Right ventricle myocardium superior (tissue), 1 donor: ENCODE measurements at regions not wholly inside any gene's neighbourhood (a gene's known extent, or its start where the extent isn't known, plus 50 kb on each side); places are given as distances from the start of the nearest gene placed in this dataset.
"Not testable (repeated sequence)": the region's sequence is repeated elsewhere in the genome, so short reads cannot be mapped to it uniquely, and the experiment has no call there.

ENCODE experiments used
- ATAC-seq: fragments of 200-7000 bp; cut with Tn5 transposase; one replicate; pipeline ENCODE4 v1.9.1; 2020; ENCODE audit warnings: mild to moderate bottlenecking; ENCODE audit not compliant: poor library complexity
- DNase-seq: peaks from one replicate; pipeline ENCODE4 v3.0.0-alpha.2; 2020
- intact Hi-C: fragments of 100-400 bp; cut with DNase I; formaldehyde crosslinking; loops from one replicate; pipeline ENCODE4 v1.11.2; 2022
- donor health status: DM: no; HTN: yes; CAD: no; lungs with severe emphysema.

DNA sequence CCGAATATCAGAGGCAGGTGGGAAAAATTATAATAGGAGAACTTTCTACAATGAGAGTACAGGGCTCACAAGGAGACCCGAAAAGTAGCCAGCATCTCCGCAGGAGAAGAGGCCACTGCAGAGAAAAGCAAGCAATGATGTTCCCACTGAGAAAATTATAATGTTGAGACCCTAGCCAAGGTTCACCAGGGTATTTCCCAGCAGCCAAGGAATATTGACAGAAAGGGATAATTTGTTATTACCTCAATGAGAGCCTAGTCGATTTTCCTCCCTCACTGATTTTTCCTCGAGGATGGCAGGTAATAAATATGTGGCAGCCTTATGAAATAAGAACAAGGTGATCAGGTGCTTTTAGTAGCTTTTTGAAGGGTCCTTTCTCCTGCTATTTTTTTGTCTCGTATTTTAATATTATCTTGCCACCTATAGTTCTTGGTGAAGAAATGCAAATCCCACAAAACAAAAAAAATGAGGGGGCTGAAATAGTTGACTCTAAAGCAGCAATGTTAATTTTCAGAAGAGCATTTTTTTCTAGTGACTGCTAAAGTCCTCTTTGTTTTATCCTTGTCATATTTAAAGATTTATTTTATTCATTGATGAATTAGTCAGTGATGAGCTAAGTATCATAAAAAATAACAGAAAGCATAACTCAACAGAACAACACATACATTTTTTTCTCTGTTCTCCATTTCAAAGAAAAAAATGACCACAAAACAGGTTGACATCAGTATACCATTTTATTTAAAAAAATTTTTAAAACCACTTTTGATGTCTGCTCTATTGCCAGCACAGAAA, 215.4 kb downstream of the KCNE4 start:
- DNase-seq = no peak
- intact Hi-C loops = no loop called here
- ATAC-seq = no peak

DNA sequence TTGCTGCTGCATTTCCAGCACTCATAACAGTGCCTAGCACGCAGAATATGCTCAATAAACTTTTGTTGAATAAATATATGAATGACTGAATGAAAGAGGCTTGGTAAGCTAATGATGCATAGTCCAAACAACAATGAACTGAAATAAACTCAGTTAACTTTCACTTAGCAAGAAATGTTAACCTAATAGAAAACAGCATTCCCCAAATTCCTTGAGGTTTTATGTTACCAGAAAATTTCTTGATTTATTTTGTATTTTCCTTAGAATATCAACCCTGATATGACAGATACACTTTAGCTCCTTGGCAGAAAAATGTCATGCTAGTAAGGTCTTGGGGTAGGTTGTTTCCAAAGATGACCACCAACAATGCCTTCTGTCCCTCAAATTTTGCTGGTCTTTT, 217.4 kb downstream of the KCNE4 start:
- intact Hi-C loops = no loop called here
- ATAC-seq (no peak), DNase-seq (no peak)

DNA sequence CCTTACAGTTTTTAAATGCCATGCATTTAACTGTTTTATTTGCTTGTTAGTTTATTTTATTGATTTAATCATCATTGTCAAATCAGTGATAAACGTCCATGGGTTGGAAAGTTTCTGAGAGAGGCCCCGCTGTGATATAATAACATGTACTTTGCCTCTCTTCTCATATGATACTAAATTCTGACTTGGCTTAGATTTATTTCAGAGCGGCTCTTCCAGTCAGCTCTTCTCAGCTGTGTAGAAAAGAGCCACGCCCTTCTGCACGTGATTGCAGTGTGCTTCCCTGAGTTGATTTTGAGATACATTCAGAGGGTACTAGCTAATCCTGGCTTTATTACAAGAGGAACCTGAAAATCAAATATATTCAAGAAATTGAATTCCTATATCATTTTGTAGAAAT, 218.6 kb downstream of the KCNE4 start:
- no peak for ATAC-seq
- no peak for DNase-seq
- intact Hi-C loops = no loop called here

DNA sequence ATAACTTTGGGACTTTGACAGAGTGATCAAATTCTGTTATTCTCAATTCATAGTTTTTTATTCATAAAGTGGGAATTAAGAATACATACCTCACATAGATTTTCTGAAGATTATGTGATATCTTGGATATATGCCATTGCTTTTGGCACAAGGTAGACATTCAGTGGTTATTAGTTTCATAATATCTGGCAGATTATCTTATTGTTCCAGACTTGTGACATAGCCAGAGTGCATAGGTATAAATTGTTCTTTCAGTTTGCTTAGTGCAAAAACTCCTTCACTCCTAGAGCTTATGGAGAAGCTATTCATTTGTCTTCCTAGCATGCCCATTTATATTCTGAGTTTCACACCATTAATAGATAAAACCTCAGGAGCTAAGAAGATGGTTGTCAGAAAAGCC, 222.0 kb downstream of the KCNE4 start:
- DNase-seq (no peak), ATAC-seq (no peak)
- intact Hi-C loops = no loop called here

DNA sequence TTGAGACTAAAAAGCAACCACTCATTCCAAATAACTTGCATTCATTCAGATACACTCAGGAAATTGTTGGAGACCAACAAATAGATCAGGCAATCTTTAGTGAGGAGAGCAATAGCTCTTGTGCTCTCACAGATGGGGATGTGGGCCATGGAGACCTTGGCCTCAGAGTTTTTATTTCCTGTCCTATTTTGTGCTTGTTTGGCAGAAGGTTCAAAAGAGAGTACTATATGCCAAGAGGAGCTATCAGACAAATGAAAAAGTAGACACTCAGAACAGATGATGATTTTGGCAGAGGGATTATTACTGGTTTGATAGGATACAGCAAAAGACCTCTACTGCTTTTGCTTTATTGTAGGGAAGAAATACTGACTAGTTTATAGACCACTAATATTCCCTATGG, 230.2 kb downstream of the KCNE4 start:
- ATAC-seq (no peak), DNase-seq (no peak)
- intact Hi-C loops = no loop called here

DNA sequence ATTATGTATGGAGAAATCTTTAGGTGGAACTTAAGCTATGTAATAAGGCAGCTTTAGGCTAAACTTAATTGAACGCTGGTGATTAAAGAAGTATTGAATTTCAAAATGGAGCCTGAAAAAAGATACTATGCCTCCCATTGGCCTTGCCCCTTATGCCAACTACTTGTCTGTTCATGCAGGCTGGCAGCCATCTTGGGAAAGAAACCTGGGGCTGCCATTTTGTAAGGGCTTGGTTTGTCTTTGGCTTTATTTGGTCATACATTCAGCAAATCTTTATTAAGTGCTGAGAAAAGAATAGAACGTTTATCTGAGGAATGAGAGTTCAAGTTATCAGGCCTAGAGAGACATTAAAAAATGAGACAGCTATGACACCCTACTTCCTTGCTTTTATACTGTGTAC, 231.3 kb downstream of the KCNE4 start:
- no peak for ATAC-seq
- intact Hi-C loops = no loop called here
- no peak for DNase-seq

DNA sequence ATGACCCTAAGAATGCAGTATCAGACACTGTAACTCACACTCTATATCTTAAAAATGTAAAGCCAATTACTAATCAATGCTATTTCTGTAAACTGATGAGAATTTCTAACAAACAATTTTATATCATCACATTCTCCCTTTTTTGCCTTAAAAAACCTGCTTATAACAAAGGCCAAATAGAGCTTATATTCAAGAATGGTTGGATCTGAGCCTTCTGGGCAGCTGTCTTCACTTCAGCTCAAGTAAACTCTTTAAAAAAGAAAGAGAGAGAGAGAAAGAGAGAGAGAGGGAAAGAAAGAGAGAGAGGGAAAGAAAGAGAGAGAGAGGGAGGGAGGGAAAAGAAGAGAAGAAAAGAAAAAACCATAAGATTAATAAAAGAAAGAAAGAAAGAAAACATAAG, 231.8 kb downstream of the KCNE4 start:
- DNase-seq (no peak), ATAC-seq (no peak)
- intact Hi-C loops = no loop called here

DNA sequence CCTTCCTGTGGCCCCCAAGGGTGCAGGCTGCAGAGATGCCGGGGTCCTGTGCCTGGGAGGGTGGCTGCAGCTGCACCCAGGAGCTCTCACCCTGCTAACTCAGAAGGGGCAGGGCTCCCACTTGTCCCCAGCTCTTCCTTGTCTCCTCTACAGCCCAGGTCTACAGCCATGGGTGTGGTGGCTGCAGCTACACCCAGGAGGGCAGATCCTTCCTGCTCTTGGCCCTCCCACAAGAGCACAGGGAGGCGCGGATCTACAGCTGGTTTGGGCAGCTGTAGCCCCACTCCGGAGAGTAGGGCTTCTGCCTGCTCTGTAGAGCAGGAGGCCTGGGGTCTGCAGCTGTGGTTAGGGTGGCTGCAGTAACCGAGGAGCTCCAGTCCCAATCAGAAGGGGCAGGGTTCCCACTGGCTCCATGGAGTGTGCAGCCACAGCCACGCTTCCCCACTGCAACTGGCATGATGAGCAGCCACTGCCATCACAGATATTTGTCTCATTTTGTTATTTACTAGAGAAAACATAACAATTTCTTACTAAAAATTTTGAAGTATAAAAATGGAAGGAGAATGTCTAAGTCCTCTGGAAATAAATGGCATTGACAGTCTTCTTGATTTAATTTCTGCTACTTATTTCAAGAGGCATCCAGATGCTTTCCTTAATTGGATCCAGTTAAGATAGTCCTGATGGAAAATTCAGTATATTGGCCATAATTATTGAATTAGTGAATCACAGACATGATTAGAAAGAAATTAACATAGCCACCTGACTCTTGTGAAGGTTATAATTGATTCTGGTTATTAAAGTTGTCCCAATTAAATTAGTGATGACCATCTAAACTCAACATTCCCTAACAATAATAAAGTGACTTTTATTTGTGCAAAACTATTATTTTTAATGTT, 233.6 kb downstream of the KCNE4 start:
- no peak for DNase-seq
- no peak for ATAC-seq

DNA sequence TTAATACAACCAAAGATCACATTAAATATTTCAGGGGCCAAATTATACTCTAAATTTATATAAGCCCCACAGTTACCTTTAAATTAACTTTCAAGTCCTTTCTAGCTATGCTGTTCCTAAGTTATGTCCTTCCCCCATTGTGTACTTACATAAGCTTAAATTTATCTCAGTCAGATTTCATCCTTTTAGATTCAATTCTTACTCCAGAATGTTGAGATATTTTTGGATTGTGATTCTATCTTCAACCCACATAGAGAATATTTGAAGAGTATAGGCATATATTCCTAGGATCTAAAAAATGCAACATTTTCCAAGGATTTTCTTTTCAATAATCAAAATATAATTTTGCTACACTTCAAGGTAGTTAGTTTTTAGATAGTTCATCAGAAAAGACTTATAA, 242.8 kb downstream of the KCNE4 start:
- intact Hi-C loops = no loop called here
- no peak for ATAC-seq
- no peak for DNase-seq

More for the DNA sequence above, 233.6 kb downstream of the KCNE4 start:
- intact Hi-C loops = no loop called here

DNA sequence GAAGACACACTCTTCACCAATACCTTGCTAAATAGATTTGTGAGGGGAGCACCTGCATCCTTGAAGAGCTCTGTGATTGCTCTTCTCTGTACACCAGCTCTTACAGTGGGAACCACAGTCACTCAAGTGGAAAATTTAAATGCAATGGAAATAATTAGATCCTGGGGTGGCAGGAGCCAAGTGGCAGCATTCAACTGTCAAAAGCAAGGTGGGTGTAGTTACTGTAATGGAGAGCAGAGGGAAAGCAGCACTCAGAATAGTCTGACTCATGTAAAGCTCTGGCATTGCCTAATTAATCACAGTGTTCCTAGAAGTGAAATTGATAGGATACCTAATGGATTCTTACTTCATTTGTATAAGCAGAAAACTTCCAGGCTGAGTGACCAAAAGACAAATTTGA, 245.8 kb downstream of the KCNE4 start:
- intact Hi-C loops = no loop called here
- ATAC-seq (no peak), DNase-seq (no peak)

DNA sequence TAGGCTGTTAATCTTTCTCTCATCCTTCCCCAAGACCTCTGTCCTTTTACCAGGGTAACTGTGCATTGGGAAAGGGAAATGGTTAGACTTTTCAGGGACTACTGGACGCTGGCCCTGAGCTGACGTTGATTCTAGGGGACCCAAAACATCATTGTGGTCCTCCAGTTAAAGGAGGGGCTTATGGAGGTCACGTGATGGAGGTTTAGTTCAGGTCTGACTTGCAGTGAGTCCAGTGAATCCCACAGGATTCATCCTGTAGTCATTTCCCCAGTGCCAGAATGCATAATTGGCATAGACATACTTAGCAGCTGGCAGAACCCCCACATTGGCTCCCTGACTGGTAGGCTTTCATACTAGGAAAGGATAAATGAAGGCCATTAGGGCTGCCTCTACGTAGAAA, 246.3 kb downstream of the KCNE4 start:
- intact Hi-C loops, ATAC-seq, DNase-seq: not testable (repeated sequence)

DNA sequence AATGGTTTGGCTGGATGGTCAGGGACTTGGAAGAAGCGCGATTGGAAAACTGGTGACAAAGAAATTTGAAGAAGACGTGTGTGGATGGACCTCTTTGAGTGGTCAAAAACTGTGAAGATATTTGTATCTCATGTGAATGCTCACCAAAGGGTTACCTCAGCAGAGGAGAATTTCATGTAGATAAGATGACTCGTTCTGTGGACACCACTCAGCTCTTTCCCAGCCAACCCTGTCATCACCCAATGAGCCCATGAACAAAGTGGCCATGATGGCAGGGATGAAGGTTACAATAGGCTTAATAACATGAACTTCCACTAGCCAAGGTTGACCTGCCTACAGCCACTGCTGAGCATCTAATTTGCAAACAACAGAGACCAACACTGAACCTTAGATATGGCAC, 248.3 kb downstream of the KCNE4 start:
- ATAC-seq = no peak
- intact Hi-C loops = loop anchor here (2.0 kb wide), 1 partner anchor 58 kb away; no protein-coding TSS in a partner anchor
- no peak for DNase-seq

DNA sequence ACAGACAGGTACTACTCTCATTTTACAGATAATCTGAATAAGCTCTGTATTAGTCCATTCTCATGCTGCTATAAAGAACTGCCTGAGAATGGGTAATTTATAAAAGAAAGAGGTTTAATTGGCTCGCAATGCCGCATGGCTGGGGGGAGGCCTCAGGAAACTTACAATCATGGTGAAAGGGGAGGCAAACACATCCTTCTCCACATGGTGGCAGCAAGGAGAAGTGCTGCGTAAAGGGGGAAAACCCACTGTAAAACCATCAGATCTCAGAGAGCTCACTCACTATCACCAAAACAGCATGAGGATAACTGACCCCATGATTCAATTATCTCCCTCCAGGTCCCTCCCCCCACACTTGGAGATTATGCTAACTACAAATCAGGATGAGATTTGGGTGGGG, 254.4 kb downstream of the KCNE4 start:
- ATAC-seq = no peak
- no peak for DNase-seq
- intact Hi-C loops = no loop called here

DNA sequence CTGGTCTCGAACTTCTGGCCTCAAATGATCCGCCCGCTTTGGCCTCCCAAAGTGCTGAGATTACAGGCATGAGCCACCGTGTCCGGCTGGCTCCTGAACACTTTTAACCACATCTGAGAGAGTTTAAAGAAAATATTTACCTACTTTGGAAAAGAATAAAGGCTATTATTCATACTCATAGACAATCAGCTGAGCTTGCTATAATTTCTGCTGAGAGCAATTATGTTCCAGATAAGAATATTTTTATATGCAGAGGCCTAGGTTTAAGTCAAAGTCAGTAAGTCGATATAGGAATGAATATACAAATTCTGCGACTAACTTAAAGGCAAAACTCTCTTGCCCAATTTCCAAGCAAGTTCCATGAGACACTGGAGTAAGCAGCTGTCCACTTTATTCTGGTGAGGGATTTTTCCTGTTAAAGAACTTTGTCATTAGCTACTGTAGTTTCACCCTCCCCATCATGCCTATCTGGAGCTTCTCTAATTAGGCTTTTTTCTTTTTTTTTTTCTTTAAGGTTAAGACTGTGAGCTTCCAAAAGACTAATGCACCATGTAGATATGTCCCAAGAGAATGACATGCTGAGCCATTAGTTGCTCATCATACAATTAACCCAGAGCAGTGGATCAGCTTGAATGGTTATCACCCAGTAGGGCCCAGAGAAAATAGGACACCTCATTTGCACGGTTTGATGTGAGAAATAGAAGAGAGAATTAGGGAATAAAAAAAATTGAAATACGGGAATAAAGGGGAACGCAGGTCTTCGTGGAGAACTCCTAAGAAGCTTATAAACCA, 260.1 kb downstream of the KCNE4 start:
- intact Hi-C loops = no loop called here
- no peak for ATAC-seq

DNA sequence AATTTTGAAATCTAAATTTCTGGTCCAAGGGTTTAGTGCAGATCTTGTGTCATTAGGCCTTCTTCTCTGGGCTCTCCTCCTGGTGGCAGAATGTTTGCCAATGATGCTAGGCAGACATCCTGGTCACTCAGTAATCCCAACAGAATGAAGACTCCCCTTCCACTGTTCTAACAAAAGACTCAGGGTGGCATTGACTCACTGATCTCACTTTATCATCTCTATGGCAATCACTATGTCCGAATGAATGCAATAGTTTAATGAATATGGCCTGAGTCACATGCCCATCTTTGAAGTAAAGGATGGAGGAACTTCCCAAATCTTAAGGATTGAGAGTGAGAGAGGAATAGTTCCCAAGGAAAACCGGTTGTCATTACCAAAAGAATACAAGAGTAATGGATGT, 261.1 kb downstream of the KCNE4 start:
- DNase-seq (no peak), ATAC-seq (no peak)
- intact Hi-C loops = no loop called here

More for the DNA sequence above, 260.1 kb downstream of the KCNE4 start:
- no peak for DNase-seq

DNA sequence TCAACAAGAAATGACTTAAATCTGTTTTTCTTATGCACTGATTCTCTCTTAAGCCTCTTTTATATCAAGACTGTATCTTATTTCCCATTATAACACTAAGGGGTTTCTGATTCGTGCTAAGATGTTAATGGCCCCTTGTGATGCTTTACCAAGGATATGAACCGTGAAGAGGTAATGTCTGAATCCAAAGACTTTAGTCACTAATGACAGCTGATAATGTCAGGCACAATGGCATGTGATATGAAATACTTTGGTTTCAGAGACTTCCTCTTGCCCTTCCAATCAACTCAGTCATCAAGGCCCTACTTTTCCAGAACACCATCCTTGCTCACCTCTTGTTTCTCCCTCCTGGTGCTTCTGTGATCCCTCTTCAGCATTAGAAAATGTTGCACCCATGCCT, 262.8 kb downstream of the KCNE4 start:
- DNase-seq (no peak), ATAC-seq (no peak)
- intact Hi-C loops = no loop called here

DNA sequence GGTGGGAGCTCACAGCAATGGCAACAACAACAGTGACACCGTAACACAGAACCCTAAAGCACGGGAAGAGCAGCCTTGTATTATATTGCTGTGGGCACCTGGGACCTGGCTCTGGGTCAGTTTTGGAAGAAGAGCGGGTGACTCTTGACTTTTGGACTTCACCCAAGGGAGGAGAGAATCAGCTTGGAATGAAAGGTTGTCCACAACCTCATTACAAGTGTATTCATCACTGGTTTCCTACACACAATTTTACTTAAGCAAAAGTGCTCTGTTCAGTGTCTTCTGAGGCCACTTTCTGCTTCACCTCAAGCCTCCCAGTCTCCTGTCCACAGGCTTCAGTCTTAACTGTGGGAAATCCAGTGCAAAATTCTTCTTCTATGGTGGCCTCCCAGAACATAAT, 263.8 kb downstream of the KCNE4 start:
- ATAC-seq (no peak), DNase-seq (no peak)
- intact Hi-C loops = no loop called here

DNA sequence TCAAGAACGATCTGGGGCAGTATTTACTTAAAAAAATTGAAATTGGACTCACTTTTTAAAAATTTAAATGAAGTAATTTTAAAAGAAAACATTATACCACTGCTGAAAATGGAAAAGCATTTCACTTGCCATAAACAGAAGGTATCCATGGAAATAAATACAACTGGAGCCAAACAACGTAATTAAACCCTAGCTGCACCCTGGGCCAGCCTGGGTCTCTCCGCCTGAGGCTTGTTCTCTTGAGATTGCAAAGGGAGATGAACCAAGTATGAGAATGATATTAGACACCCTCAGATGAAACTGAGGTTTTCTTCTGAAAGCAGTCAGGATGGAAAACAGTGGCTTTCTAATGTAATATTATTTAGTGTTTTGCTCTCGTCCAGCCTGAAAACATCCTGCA, 264.4 kb downstream of the KCNE4 start:
- no peak for DNase-seq
- intact Hi-C loops = no loop called here
- ATAC-seq = no peak

DNA sequence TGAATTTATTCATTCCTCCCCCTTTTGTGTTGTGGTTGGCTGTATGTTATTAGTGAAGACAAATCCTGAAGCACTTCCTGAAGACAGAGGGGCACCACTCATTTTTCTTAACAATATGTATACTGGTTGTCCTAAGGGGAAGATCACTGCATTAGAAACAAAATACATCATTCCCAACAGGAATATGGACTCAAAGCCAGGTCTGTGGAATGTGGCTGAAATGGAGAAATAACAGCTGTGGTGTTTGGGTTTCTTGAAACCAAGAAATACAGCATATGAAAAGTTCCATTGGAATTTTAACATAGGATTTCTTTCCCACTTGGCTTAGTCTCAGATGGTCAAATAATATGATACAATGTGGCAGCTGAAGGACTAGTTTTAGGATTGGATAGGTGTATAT, 267.6 kb downstream of the KCNE4 start:
- ATAC-seq = no peak
- intact Hi-C loops = no loop called here
- no peak for DNase-seq
